Peyer's patch (tissue), 4 donors: ENCODE measurements at regions not wholly inside any gene's neighbourhood (a gene's known extent, or its start where the extent isn't known, plus 50 kb on each side); places are given as distances from the start of the nearest gene placed in this dataset.

ENCODE experiments used
- POLR2A ChIP-seq, 2 donors: fragments of 450-650 bp; IDR thresholded peaks; one replicate each; pipeline ENCODE4 v1.5.1; 2017; ENCODE audit warnings: antibody characterized with exemption in 2 of 2, mild to moderate bottlenecking in 2 of 2, moderate library complexity in 2 of 2
- TF ChIP-seq, protein P1 (sequence below), 6 experiments: fragments of 450-650 bp in 4 of 6; fragments of 200-600 bp in 2 of 6; sonication (generic) in 1 of 6; IDR thresholded peaks; one replicate each; pipeline ENCODE4 v1.5.1; 2017 to 2019; ENCODE audit warnings: antibody characterized with exemption in 6 of 6, mild to moderate bottlenecking in 3 of 6, moderate library complexity in 1 of 6

DNA sequence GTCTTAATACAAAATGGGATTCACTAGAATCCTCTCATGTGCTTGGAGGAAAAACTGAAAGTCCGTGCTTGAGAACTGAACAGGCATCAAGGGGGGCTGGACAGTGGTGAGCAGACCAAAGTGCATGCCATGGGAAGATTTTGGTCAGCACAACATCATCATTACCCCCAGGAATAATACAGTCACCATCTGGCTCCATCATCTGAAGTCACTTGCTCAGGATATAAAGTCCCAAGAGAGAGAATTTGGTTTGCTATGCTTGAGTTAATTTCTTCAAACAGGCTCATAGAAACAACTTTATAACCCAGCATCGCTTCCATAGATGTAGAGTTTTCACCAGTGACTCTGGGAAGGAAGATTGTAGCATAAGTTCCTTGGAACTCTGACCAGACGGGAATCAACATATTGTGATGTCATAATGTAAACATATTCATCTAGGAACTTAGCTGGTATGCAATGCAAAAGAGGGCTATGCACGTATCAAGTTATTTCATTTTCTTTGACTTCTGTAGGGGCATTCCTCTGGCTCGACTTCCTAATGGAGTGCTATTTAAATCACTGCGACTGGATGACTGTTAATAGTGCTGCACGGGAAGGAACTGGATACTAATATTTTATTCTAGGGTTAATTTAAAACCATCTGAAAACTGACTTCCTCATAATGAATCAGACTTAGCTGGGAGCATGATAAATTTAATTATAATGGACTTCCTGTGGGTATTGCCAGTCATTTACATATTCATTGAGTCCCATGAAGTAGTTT is 145.2 kb downstream of the MTRR start:
- TF ChIP-seq, protein P1, sequence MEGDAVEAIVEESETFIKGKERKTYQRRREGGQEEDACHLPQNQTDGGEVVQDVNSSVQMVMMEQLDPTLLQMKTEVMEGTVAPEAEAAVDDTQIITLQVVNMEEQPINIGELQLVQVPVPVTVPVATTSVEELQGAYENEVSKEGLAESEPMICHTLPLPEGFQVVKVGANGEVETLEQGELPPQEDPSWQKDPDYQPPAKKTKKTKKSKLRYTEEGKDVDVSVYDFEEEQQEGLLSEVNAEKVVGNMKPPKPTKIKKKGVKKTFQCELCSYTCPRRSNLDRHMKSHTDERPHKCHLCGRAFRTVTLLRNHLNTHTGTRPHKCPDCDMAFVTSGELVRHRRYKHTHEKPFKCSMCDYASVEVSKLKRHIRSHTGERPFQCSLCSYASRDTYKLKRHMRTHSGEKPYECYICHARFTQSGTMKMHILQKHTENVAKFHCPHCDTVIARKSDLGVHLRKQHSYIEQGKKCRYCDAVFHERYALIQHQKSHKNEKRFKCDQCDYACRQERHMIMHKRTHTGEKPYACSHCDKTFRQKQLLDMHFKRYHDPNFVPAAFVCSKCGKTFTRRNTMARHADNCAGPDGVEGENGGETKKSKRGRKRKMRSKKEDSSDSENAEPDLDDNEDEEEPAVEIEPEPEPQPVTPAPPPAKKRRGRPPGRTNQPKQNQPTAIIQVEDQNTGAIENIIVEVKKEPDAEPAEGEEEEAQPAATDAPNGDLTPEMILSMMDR (IDR thresholded peaks at IDR 0.05): no peak
- TF ChIP-seq POLR2A (IDR thresholded peaks at IDR 0.05): no peak
